SU-DHL-6 (cell line): ENCODE measurements at regions not wholly inside any gene's neighbourhood (a gene's known extent, or its start where the extent isn't known, plus 50 kb on each side); places are given as distances from the start of the nearest gene placed in this dataset.

Experiments
- H2AFZ ChIP-seq: fragments of 200-600 bp; sonication (generic); 2 replicates; pipeline ENCODE4 v1.6.1; 2014; ENCODE audit warnings: low read depth, mild to moderate bottlenecking, moderate library complexity, mixed read lengths, antibody characterized with exemption, low read length; ENCODE audit not compliant: severe bottlenecking
- H3F3A ChIP-seq: fragments of 200-600 bp; shearing (Covaris generic); 2 replicates; pipeline ENCODE4 v1.6.0; 2016; ENCODE audit warnings: antibody characterized with exemption, mild to moderate bottlenecking; ENCODE audit not compliant: insufficient read depth
- H3K27ac ChIP-seq: fragments of 200-600 bp; sonication (generic); 2 replicates; pipeline ENCODE4 v1.5.1; 2016; ENCODE audit warnings: low read depth, mild to moderate bottlenecking, low read length, moderate library complexity, mixed read lengths
- H3K27me3 ChIP-seq: fragments of 200-600 bp; sonication (generic), shearing (Covaris generic); 2 replicates; pipeline ENCODE4 v1.6.0; 2014; ENCODE audit warnings: mild to moderate bottlenecking, low read length
- H3K36me3 ChIP-seq: fragments of 200-600 bp; sonication (generic); 2 replicates; pipeline ENCODE4 v1.6.1; 2014; ENCODE audit warnings: mild to moderate bottlenecking, low read length, mixed read lengths
- H3K4me2 ChIP-seq: fragments of 300-600, 200-600 bp; shearing (Covaris generic), sonication (generic); 2 replicates; pipeline ENCODE4 v1.6.0; 2014; ENCODE audit warnings: low read length, low read depth, mild to moderate bottlenecking; ENCODE audit not compliant: poor library complexity, severe bottlenecking
- H3K4me3 ChIP-seq: fragments of 200-600 bp; sonication (generic); 2 replicates; pipeline ENCODE4 v1.5.1; 2014; ENCODE audit warnings: antibody characterized with exemption, low read length, mild to moderate bottlenecking, mixed read lengths; ENCODE audit not compliant: insufficient read depth, poor library complexity, severe bottlenecking
- H3K79me2 ChIP-seq: fragments of 200-600 bp; sonication (generic); 2 replicates; pipeline ENCODE4 v1.6.1; 2014; ENCODE audit warnings: mild to moderate bottlenecking, low read length, moderate library complexity; ENCODE audit not compliant: insufficient read depth
- H3K9ac ChIP-seq: fragments of 200-600 bp; sonication (generic); 2 replicates; pipeline ENCODE4 v1.7.0; 2014; ENCODE audit warnings: mild to moderate bottlenecking, low read length
- H3K9me2 ChIP-seq: fragments of 200-600 bp; sonication (generic); replicated peaks from 2 replicates; pipeline ENCODE4 v1.6.1; 2014; ENCODE audit warnings: low read length; ENCODE audit not compliant: insufficient read depth
- H3K9me3 ChIP-seq: fragments of 200-600 bp; sonication (generic); 2 replicates; pipeline ENCODE4 v1.6.1; 2014; ENCODE audit warnings: low read length, mixed read lengths; ENCODE audit not compliant: insufficient read depth
- H4K20me1 ChIP-seq: fragments of 200-600 bp; sonication (generic); 2 replicates; pipeline ENCODE4 v1.6.1; 2014; ENCODE audit warnings: low read depth, mild to moderate bottlenecking, antibody characterized with exemption, low read length, moderate library complexity, mixed read lengths
- CTCF ChIP-seq: fragments of 200-600 bp; sonication (generic); IDR thresholded peaks from one replicate; pipeline ENCODE4 v1.5.1; 2017; ENCODE audit warnings: antibody characterized with exemption, mild to moderate bottlenecking, low read length, moderate library complexity; ENCODE audit not compliant: insufficient read depth, poor library complexity, severe bottlenecking
- EZH2phosphoT487 ChIP-seq: fragments of 200-600 bp; sonication (generic), shearing (Covaris generic); conservative IDR thresholded peaks from 2 replicates; pipeline ENCODE4 v1.6.1; 2018; ENCODE audit warnings: mild to moderate bottlenecking, antibody characterized with exemption, low read length, moderate library complexity, mixed read lengths

GRCh38 chr2:186052930-186053329, 314.3 kb downstream of the FSIP2 start:
- Histone ChIP-seq H3K36me3 (no peaks in the 10 kb centered on the region), H3K9ac (no peak overlapping the region), H3K27ac (no peak overlapping the region), H3K27me3 (no peaks in the 10 kb centered on the region), H3K79me2 (no peaks in the 10 kb centered on the region), H3F3A (no peaks in the 10 kb centered on the region), H4K20me1 (no peaks in the 10 kb centered on the region), H3K4me2 (no peak overlapping the region), H3K4me3 (no peak overlapping the region), H3K9me2 (no peaks in the 10 kb centered on the region), H3K9me3 (no peaks in the 10 kb centered on the region), H2AFZ (no peak overlapping the region)
- TF ChIP-seq EZH2phosphoT487 (no peak), CTCF (no peak)

- TF ChIP-seq EZH2phosphoT487 (no peak), CTCF (no peak)
- no peak overlapping the region for H3K9ac ChIP-seq
- no peaks in the 10 kb centered on the region for H3K36me3 ChIP-seq
- H2AFZ ChIP-seq, result no peak overlapping the region
- H3K27ac ChIP-seq, result no peak overlapping the region
- no peaks in the 10 kb centered on the region for H4K20me1 ChIP-seq
- H3K79me2 ChIP-seq, result no peaks in the 10 kb centered on the region
- H3K27me3 ChIP-seq, result no peaks in the 10 kb centered on the region
- no peak overlapping the region for H3K4me2 ChIP-seq
- H3F3A ChIP-seq, result no peaks in the 10 kb centered on the region
- H3K4me3 ChIP-seq, result no peak overlapping the region
- no peaks in the 10 kb centered on the region for H3K9me3 ChIP-seq
- no peaks in the 10 kb centered on the region for H3K9me2 ChIP-seq
Measured at GRCh38 chr2:186058614-186059013, 320.0 kb downstream of the FSIP2 start.

GRCh38 chr2:186059096-186059495, 320.5 kb downstream of the FSIP2 start:
- Histone ChIP-seq H3K9ac (no peak overlapping the region), H3K9me3 (no peaks in the 10 kb centered on the region), H3K27ac (no peak overlapping the region), H3K4me2 (no peak overlapping the region), H3K4me3 (no peak overlapping the region), H3K79me2 (no peaks in the 10 kb centered on the region), H4K20me1 (no peaks in the 10 kb centered on the region), H3K36me3 (no peaks in the 10 kb centered on the region), H3K27me3 (no peaks in the 10 kb centered on the region), H3F3A (no peaks in the 10 kb centered on the region), H2AFZ (no peak overlapping the region), H3K9me2 (no peaks in the 10 kb centered on the region)
- TF ChIP-seq EZH2phosphoT487, result no peak
- TF ChIP-seq CTCF, result no peak
